Stromal cell of bone marrow (primary cell): ENCODE measurements at regions not wholly inside any gene's neighbourhood (a gene's known extent, or its start where the extent isn't known, plus 50 kb on each side); places are given as distances from the start of the nearest gene placed in this dataset.
"Not testable (repeated sequence)": the region's sequence is repeated elsewhere in the genome, so short reads cannot be mapped to it uniquely, and the experiment has no call there.

ENCODE experiments used
- DNase-seq: peaks from one replicate; pipeline ENCODE4 v3.0.0-alpha.2; 2012; ENCODE audit warnings: low read depth

- peak; percentile 91 for DNase-seq
Observed at GRCh38 chr2:37570773-37571586, 100.5 kb downstream of the CDC42EP3 start.

- no peak for DNase-seq
Observed at GRCh38 chr2:37571587-37572136, 99.8 kb downstream of the CDC42EP3 start.

DNA sequence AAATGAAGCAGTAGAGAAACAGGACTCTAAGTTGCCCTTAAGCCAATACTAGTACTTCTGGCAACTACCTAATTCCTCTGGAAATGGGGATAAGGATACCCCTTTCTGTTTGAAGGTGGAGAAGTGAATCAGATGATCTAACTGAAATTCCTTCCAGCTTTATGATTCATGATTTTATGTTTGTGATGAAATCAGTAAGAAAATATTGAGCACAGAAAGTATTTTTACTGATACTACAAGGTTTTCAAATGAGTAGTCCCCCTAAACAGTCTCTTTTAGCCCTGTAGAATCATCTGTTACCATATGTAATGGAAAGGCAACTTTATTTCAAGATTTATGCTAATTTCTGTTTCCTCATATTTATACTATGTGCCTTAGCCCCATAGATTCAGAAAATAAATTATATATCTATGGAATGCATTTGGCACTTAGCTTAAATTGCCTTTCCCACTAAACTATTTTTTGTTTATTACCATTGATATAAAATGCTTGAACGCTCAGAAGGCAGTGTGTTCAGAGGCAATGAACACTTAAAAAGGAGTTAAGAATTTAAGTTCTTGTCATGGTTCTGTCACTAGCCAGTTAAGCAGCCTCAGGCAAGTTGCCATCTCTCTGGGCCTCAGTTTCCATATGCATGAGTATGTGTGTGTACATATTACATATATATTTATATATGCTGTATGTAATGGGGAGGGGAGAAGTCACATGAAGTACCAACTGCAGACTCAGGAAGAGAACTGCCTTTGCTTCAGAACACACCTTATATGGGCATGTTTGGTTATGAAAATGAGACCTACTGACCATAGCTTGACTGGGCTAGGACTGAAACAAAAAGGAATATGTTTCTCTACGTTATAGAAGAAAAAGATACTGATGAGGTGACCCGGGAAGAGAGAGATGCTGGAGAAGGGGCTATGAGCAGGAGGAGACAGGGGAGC, 97.7 kb downstream of the CDC42EP3 start:
- DNase-seq, result no peak

DNA sequence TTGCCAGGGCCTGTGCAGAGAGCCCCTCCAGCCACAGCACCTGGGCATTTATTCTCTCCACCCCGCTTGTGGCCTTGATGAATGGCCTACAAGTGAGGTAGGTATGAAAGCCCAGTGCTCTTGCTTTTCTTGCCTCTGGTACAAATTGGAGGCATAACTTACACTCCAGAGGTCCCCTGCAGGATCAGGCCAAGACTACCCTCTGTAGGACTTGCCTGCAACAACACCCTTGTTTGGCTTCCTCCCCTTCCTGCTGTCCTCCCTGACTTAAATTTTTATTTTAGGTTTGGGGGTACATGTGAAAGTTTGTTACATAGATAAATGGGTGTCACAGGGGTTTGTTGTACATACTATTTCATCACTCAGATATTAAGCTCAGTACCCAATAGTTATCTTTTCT, 95.7 kb downstream of the CDC42EP3 start:
- DNase-seq, result no peak

DNA sequence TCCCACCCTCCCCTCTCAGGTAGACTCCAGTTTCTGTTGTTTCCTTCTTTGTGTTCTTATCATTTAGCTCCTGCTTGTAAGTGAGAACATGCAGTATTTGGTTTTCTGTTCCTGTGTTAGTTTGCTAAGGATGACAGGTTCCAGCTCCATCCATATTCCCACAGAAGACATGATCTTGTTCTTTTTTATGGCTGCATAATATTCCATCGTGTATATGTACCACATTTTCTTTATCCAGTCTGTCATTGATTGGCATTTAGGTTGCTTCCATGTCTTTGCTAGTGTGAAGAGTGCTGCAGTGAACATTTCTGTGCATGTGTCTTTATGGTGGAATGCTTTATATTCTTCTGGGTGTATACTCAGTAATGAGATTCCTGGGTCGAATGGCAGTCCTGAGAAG, 95.2 kb downstream of the CDC42EP3 start:
- not testable (repeated sequence) for DNase-seq

DNA sequence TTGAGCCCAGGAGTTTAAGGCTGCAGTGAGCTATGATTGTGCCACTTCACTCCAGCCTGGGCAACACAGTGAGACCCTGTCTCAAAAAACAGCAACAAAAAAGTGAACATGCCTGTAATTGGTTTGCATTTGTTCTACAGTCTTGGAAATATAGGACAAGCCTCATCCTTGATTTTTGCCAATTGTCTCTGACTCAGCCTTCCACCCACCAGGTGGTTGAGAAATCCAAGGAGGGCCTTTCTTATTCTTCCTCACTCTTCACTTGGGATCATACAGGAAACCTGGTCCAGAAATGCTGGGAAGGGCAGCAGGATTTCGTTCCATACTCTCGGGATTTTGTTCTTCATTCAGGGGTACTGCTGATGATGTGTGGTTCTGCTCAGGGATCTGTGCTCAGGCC, 94.6 kb downstream of the CDC42EP3 start:
- DNase-seq, result no peak

DNA sequence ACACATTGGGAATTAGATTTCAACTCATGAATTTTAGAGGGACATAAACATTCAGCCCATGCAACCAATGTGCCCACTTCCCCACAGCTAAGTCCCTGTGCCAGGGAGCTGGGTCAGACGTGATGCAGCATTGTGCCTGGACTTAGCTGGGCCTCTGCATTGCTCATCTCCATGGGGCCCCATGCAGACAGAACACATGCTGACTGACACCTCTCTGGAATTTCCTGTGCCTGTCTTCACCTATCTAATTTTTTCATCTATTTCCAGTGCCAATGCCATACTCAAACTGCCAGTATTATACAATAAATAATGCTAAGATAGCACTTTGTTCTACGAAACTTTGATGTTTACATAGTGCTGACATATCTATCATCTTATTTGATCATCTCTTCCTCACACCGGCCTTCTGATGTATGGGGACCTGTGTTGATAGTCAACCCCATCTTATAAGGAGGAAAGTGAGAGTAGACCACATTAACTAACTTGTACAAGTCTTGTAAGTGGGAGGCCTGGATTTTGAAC, 92.2 kb downstream of the CDC42EP3 start:
- no peak for DNase-seq

GRCh38 chr2:37579949-37580348, 91.5 kb downstream of the CDC42EP3 start:
- DNase-seq, result not testable (repeated sequence)

DNA sequence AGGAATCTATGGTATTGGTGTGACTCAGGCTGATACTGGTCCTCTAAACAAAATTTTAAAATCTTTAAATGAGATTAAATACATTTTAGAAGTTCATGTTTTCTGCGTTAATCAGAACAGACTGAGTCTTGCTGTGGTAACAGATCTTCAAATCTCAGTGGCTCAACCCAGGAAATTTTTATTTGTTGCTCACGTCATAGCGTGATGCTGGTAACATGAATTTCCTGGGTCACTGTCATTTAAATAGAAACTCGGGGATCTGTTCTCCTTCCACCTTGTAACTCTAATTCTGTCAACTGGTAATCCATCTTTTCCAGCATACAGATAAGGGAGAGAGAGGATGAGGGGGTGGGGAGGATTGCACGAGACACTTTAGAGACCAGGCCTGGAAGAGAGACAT, 90.0 kb downstream of the CDC42EP3 start:
- DNase-seq, result no peak

- no peak for DNase-seq
Observed at GRCh38 chr2:37582481-37583220, 88.8 kb downstream of the CDC42EP3 start.

DNA sequence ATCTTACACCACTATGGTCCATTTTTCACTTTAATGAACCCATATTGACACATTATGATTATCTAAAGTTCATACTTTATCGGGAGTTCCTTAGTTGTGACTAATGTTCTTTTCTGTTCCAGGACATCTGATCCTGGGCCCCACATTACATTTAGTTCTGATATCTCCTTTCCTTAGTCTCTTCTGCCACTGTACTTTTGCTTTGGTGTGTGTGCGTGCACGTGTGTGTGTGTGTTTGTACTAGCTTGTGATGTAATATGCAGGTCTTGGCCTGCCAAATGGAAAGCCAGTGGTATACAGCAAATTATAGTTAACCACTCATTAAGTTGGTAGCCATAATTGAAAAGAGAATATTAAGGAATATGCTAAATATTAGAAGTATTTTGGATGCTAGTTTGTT, 88.0 kb downstream of the CDC42EP3 start:
- DNase-seq, result no peak

DNA sequence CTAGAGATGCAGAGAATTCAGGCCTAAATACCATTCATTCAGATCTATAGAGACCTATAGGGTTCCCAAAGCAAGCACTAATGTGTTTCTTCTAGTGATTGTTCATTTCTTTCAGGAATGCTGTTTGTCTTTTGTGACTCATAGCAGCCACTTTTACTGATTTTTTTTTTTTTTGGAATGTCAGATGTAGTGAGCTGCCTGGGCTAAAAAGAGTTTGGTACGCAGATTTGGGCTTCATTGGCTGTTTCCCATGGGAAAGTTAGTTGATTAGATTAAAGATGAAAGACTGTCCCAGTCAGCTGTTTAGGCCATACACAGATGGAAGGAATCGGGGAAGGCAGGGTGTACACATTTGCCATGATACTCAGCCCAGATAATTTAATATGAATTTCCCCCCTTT, 87.6 kb downstream of the CDC42EP3 start:
- no peak for DNase-seq

GRCh38 chr2:37585295-37585908, 86.0 kb downstream of the CDC42EP3 start:
- no peak for DNase-seq

- DNase-seq, result peak; percentile 95
Observed at GRCh38 chr2:37585982-37586621, 85.3 kb downstream of the CDC42EP3 start.

- no peak for DNase-seq
Observed at GRCh38 chr2:37586663-37587317, 84.7 kb downstream of the CDC42EP3 start.

DNA sequence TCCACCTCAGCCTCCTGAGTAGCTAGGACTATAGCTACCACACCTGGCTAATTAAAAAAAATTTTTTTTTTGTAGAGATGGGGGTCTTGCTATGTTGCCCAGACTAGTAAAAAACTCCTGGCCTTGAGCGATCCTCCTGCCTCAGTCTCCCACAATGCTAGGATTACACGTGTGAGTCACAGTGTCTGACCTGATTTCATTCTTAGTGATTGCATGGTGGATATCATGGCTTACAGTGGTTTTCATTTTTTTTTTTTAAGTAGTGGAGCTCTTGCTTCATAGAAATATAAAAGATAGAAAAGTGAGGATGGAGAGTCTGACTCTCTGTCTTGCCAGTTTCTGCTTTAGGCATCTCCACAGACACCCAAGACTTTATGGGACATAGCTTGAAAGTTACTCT, 83.6 kb downstream of the CDC42EP3 start:
- no peak for DNase-seq

DNA sequence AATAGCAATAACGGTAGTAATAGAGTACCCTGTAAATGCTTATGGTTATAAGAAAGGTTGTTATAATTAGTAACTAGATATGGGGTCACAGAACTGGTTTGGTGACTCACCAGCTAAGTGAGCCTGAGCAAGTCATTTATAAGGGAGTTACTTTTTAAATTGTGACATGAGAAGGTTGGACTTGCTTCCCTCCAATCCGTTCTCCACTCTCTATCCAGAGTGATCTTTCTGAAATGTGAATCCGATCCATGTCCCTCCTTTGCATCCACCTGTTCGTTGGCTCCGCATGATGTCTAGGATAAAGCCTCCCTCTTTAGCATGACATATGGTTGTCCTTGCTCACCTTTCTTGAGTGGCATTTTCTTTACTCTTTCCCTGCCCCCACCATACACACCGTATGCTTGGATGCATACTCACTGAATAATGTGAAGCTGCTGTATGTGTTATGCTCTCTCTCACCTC, 83.1 kb downstream of the CDC42EP3 start:
- no peak for DNase-seq

- no peak for DNase-seq
Observed at GRCh38 chr2:37589298-37589697, 82.1 kb downstream of the CDC42EP3 start.

- DNase-seq, result no peak
Observed at GRCh38 chr2:37590119-37590571, 81.3 kb downstream of the CDC42EP3 start.
